K562 (cell line): ENCODE measurements at regions not wholly inside any gene's neighbourhood (a gene's known extent, or its start where the extent isn't known, plus 50 kb on each side); places are given as distances from the start of the nearest gene placed in this dataset.

Experiments
- ATAC-seq: fragments of 200-7000 bp; cut with Tn5 transposase; 3 replicates; pipeline ENCODE4 v1.9.1; 2020; ENCODE audit warnings: moderate library complexity
- BruUV-seq: library from RNA; stranded (reverse); fragments of 400-500 nt; replicated peaks from 2 replicates; lab custom pipeline; 2021; lab: Mats Ljungman, UMichigan
- CTCF ChIA-PET: fragments of 300-600 bp; formaldehyde crosslinking; extraction: SDS; loops from one replicate; lab custom pipeline; 2021; ENCODE audit warnings: low intra/inter-chr PET ratio; lab: Yijun Ruan, JAX
- POLR2A ChIA-PET: fragments of 300-600, 350-650 bp; sonication (Branson Sonifier 250); formaldehyde crosslinking; extraction: SDS; loops from one replicate; lab custom pipeline; 2021; ENCODE audit warnings: antibody characterized with exemption, inconsistent platforms; lab: Yijun Ruan, JAX
- DNase-seq, 4 experiments: peaks; one replicate each; pipeline versions ENCODE4 v3.0.0 to v3.0.0-alpha.2; 2011 to 2018; ENCODE audit warnings: low spot score in 3 of 4, mixed read lengths in 3 of 4; ENCODE audit errors: extremely low read depth in 1 of 4
- FAIRE-seq: peaks from 2 replicates; lab custom pipeline; 2011; peaks lifted over from hg19 to GRCh38; lab: Jason Lieb, UNC
- H2AFZ ChIP-seq: 2 replicates; pipeline ENCODE4 v1.6.0; 2011; ENCODE audit warnings: low read depth, low read length, control low read depth, inconsistent platforms
- H3K27ac ChIP-seq: fragments of 200-600 bp; 3 replicates; pipeline ENCODE4 v1.8.0; 2011; ENCODE audit warnings: low read depth, mild to moderate bottlenecking, control low read depth, inconsistent platforms, low read length, moderate library complexity, mixed read lengths; ENCODE audit errors: extremely low read depth
- H3K27me3 ChIP-seq, 2 experiments: fragments of 300-600 bp in 1 of 2; 2 replicates in 1 of 2; 3 replicates in 1 of 2; pipeline versions ENCODE4 v1.6.0 to v1.8.0; 2011; ENCODE audit warnings: inconsistent platforms in 2 of 2, low read length in 2 of 2, mild to moderate bottlenecking in 1 of 2, mixed read lengths in 1 of 2, moderate library complexity in 1 of 2; ENCODE audit not compliant: control insufficient read depth in 2 of 2, insufficient read depth in 2 of 2
- H3K36me3 ChIP-seq: fragments of 300-600 bp; 3 replicates; pipeline ENCODE4 v1.8.0; 2011; ENCODE audit warnings: mild to moderate bottlenecking, low read length, inconsistent platforms; ENCODE audit not compliant: control insufficient read depth, insufficient read depth
- H3K4me1 ChIP-seq, 2 experiments: fragments of 200-600 bp in 1 of 2; replicated peaks in 1 of 2; 2 replicates in 1 of 2; 3 replicates in 1 of 2; pipeline versions ENCODE4 v1.5.1 to v1.8.0; 2011; ENCODE audit warnings: inconsistent platforms in 2 of 2, low read length in 2 of 2, mild to moderate bottlenecking in 1 of 2, mixed read lengths in 1 of 2, moderate library complexity in 1 of 2; ENCODE audit not compliant: control insufficient read depth in 2 of 2, insufficient read depth in 2 of 2
- H3K4me2 ChIP-seq: 2 replicates; pipeline ENCODE4 v1.6.1; 2011; ENCODE audit warnings: low read length, control low read depth, inconsistent platforms, mixed read lengths; ENCODE audit not compliant: insufficient read depth
- H3K4me3 ChIP-seq: fragments of 200-600 bp; sonication (generic), shearing (Covaris generic); 2 replicates; pipeline ENCODE4 v1.5.1; 2016; ENCODE audit warnings: control low read depth, inconsistent platforms
- H3K79me2 ChIP-seq: fragments of 200-600 bp; 3 replicates; pipeline ENCODE4 v1.8.0; 2011; ENCODE audit warnings: low read length, inconsistent platforms; ENCODE audit not compliant: control insufficient read depth, insufficient read depth
- H3K9ac ChIP-seq, 2 experiments: 2 replicates each; pipeline versions ENCODE4 v1.6.0 to v1.6.1; 2011; ENCODE audit warnings: low read depth in 2 of 2, low read length in 2 of 2, control low read depth in 1 of 2, inconsistent platforms in 1 of 2, mild to moderate bottlenecking in 1 of 2, mixed read lengths in 1 of 2; ENCODE audit not compliant: insufficient read depth in 1 of 2
- H3K9me1 ChIP-seq: one replicate; pipeline ENCODE4 v1.6.0; 2011; ENCODE audit warnings: inconsistent platforms, mild to moderate bottlenecking, low read length, moderate library complexity; ENCODE audit not compliant: control insufficient read depth, insufficient read depth
- H3K9me3 ChIP-seq: replicated peaks from 2 replicates; pipeline ENCODE4 v1.5.1; 2011; ENCODE audit warnings: low read depth, low read length, inconsistent platforms; ENCODE audit not compliant: control insufficient read depth, insufficient read depth
- H4K20me1 ChIP-seq: replicated peaks from 2 replicates; pipeline ENCODE4 v1.6.1; 2011; ENCODE audit warnings: low read length, inconsistent platforms, mixed read lengths; ENCODE audit not compliant: control insufficient read depth, insufficient read depth
- ARID2 ChIP-seq: fragments of 450-650 bp; IDR thresholded peaks from 2 replicates; pipeline ENCODE4 v1.6.1; 2017; ENCODE audit warnings: antibody characterized with exemption, mild to moderate bottlenecking
- CBX2 ChIP-seq: fragments of 200-600 bp; sonication (generic); IDR thresholded peaks from one replicate; pipeline ENCODE4 v1.6.1; 2012; ENCODE audit warnings: mild to moderate bottlenecking, low read length, inconsistent platforms; ENCODE audit not compliant: insufficient read depth, poor library complexity, severe bottlenecking
- E2F5 ChIP-seq: sonication (generic); formaldehyde crosslinking; IDR thresholded peaks from 2 replicates; pipeline ENCODE4 v1.8.0; 2022; ENCODE audit warnings: mild to moderate bottlenecking, missing genetic modification reagents
- HDAC2 ChIP-seq: fragments of 450-650 bp; IDR thresholded peaks from 2 replicates; pipeline ENCODE4 v1.6.1; 2016; ENCODE audit warnings: mild to moderate bottlenecking
- LARP7 ChIP-seq: fragments of 450-650 bp; IDR thresholded peaks from 2 replicates; pipeline ENCODE4 v1.6.1; 2016
- MAX ChIP-seq: sonication (generic); formaldehyde crosslinking; IDR thresholded peaks from 2 replicates; pipeline ENCODE4 v1.9.0; 2022; ENCODE audit warnings: mild to moderate bottlenecking, missing genetic modification reagents
- NR2F6 ChIP-seq: fragments of 450-650 bp; formaldehyde crosslinking; IDR thresholded peaks from 2 replicates; pipeline ENCODE4 v1.4.0; 2020; ENCODE audit warnings: mild to moderate bottlenecking
- POLR2A ChIP-seq: fragments of 450-650 bp; conservative IDR thresholded peaks from 2 replicates; pipeline ENCODE4 v1.6.1; 2016
- U2AF1 ChIP-seq: fragments of 200-400 bp; formaldehyde crosslinking; optimal IDR thresholded peaks from 2 replicates; pipeline ENCODE3; 2017; ENCODE audit warnings: mild to moderate bottlenecking, low read depth, low read length, moderate library complexity
- ZNF280B ChIP-seq: fragments of 250-450 bp; sonication (Bioruptor Pico); IDR thresholded peaks from 2 replicates; pipeline ENCODE4 v1.5.1; 2021; ENCODE audit warnings: mild to moderate bottlenecking
- in situ Hi-C: fragments of 300-500 bp; cut with MboI; formaldehyde crosslinking; loops from 4 replicates; pipeline ENCODE4 v1.15.0; 2018; ENCODE audit warnings: inconsistent platforms, mixed read lengths
- intact Hi-C: fragments of 100-400 bp; cut with micrococcal nuclease; formaldehyde crosslinking; loops from 2 replicates; pipeline ENCODE4 v1.14.2; 2022

- DNase-seq (no peak), FAIRE-seq (no peak), ATAC-seq (no peak)
- peaks cover 0 to 11% of the 10 kb centered on the region in 2 experiments; a peak in 2 of 5 replicates for H3K4me1 ChIP-seq
- no peaks in the 10 kb centered on the region for H3K36me3 ChIP-seq
- no peaks in the 10 kb centered on the region for H3K27me3 ChIP-seq
- H4K20me1 ChIP-seq = no peaks in the 10 kb centered on the region
- no peaks in the 10 kb centered on the region for H3K9me1 ChIP-seq
- TF ChIP-seq ARID2 = no peak
- TF ChIP-seq ZNF280B = no peak
- TF ChIP-seq E2F5 (CRISPR knock-in tag) = no peak
- TF ChIP-seq MAX = no peak
- TF ChIP-seq POLR2A = no peak
- no peak for TF ChIP-seq CBX2
- no peak for TF ChIP-seq LARP7
- no peak for TF ChIP-seq HDAC2
- TF ChIP-seq U2AF1 = no peak
- TF ChIP-seq NR2F6 (CRISPR knock-in tag) = no peak
- POLR2A ChIA-PET = interaction anchor here (0.9 kb wide), 1 partner anchor 18 kb away, joined by 3 read pairs; no protein-coding TSS in a partner anchor
- in situ Hi-C loops = no loop called here
- H2AFZ ChIP-seq = no peak overlapping the region
- CTCF ChIA-PET = interaction anchor here (0.6 kb wide), 1 partner anchor 1120 kb away, joined by 4 read pairs; no protein-coding TSS in a partner anchor
- no peak overlapping the region for H3K4me3 ChIP-seq
- no TSS peak for BruUV-seq
- intact Hi-C loops = no loop called here
- H3K4me2 ChIP-seq = no peak overlapping the region
- no peaks in the 10 kb centered on the region for H3K79me2 ChIP-seq
- no peak overlapping the region for H3K27ac ChIP-seq
- no peak overlapping the region for H3K9ac ChIP-seq
- H3K9me3 ChIP-seq = no peaks in the 10 kb centered on the region
Observed at GRCh38 chr6:147103694-147104093, 100.5 kb upstream of the STXBP5 start.
